AG10803 (cell line): ENCODE measurements at regions not wholly inside any gene's neighbourhood (a gene's known extent, or its start where the extent isn't known, plus 50 kb on each side); places are given as distances from the start of the nearest gene placed in this dataset.
A peak's percentile ranks its signal among the peaks of the same experiment; 100 is the strongest.

Experiments
- DNase-seq: peaks from one replicate; pipeline ENCODE4 v3.0.0; 2010; ENCODE audit warnings: low read depth
- H3K4me3 ChIP-seq: 2 replicates; pipeline ENCODE4 v1.5.1; 2011; ENCODE audit warnings: mild to moderate bottlenecking, low read length, control low read depth
- CTCF ChIP-seq: conservative IDR thresholded peaks from 2 replicates; pipeline ENCODE4 v1.5.1; 2011; ENCODE audit warnings: mild to moderate bottlenecking, low read length, control low read depth, inconsistent platforms

GRCh38 chr17:63268827-63269226 is 177.3 kb downstream of the CYB561 start:
- no peak for TF ChIP-seq CTCF
- H3K4me3 ChIP-seq: no peak overlapping the region
- no peak for DNase-seq

DNA sequence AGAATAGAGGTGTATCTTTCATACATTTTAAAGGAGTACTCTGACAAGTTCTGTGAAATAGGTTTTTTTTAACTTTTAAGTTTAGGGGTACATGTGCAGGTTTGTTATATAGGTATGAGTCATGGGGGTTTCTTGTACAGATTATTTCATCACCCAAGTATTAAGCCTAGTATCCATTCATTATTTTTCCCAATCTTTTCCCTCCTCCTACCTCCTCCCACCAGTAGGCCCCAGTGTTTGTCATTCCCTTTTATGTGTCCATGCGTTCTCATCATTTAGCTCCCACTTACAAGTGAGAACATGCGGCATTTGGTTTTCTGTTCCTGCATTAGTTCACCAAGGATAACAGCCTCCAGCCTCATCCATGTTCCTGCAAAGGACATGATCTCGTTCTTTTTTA is 175.5 kb downstream of the CYB561 start:
- H3K4me3 ChIP-seq: no peak overlapping the region
- TF ChIP-seq CTCF: no peak
- no peak for DNase-seq

GRCh38 chr17:63274146-63274545 is 172.0 kb downstream of the CYB561 start:
- no peak overlapping the region for H3K4me3 ChIP-seq
- DNase-seq: peak; percentile 60
- TF ChIP-seq CTCF: no peak

- DNase-seq: peak; percentile 93
- H3K4me3 ChIP-seq: no peak overlapping the region
- TF ChIP-seq CTCF: no peak
These were observed 170.7 kb downstream of the CYB561 start for GRCh38 chr17:63275318-63275970.

DNA sequence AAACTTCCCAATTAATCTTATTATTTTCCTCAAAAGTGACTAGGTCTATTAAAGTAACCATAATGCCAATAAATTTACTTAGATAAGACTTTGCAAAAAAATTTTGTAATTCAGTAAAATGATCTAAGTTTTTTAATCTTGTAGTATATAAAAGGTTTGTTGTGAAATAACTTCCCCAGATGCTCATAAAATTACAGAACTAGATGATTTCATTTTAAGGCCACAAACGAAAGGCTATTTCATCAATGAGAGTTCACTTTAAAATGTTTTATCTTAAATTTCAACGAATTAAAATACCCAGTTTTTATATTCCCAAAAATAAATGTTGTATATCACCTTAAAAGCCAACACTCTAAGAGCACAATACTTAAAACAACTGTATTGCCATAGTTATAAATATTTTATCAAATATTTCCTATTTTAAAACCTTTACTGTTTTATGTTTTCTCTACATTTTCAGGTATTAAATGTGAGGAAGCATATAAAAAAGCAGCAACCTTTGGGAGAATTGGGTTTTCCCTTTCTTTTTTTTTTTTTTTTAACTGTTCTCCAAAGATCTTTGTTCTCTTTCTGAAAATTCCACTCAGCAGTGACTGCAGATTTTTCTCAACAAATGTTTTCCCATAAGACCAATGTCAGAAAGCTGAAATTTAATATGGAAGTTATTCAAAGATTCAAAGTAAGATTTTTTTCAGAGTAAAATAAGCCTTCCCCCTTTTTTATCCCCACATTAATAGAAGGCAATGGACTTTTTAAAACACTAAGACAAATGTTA is 169.9 kb downstream of the CYB561 start:
- TF ChIP-seq CTCF: no peak
- peak; percentile 47 for DNase-seq
- no peak overlapping the region for H3K4me3 ChIP-seq

- no peak for DNase-seq
- H3K4me3 ChIP-seq: no peak overlapping the region
- no peak for TF ChIP-seq CTCF
These were observed 169.3 kb downstream of the CYB561 start for GRCh38 chr17:63276821-63277220.

DNA sequence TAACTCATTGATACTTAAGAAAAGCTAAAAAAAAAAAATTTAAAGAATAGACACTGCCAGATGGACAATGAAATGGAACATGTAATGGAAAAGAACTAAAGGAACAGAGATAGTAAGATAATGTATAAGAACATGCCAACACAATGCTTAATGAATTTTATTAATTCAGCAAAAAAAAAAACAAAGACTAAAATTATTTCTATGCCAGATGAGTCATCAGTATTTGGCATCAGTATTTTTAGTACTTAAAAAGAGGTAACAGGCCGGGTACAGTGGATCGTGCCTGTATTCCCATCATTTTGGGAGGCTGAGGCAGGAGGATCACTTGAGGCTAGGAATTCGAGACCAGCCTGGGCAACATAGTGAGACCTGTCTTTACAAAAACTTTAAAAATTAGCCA is 168.5 kb downstream of the CYB561 start:
- DNase-seq: no peak
- no peak for TF ChIP-seq CTCF
- H3K4me3 ChIP-seq: no peak overlapping the region
